OCI-LY3 (cell line): ENCODE measurements at regions not wholly inside any gene's neighbourhood (a gene's known extent, or its start where the extent isn't known, plus 50 kb on each side); places are given as distances from the start of the nearest gene placed in this dataset.

Experiments used
- H2AFZ ChIP-seq: fragments of 200-600, 300-600 bp; shearing (Covaris generic); 2 replicates; pipeline ENCODE4 v1.6.0; 2014; ENCODE audit warnings: antibody characterized with exemption, low read depth, low read length
- H3K27ac ChIP-seq: fragments of 200-600, 300-600 bp; sonication (generic); 2 replicates; pipeline ENCODE4 v1.5.1; 2014; ENCODE audit warnings: mild to moderate bottlenecking, low read length, moderate library complexity, mixed read lengths
- H3K27me3 ChIP-seq: fragments of 200-600, 300-600 bp; sonication (generic); 2 replicates; pipeline ENCODE4 v1.6.1; 2014; ENCODE audit warnings: low read depth, low read length, mixed read lengths
- H3K36me3 ChIP-seq: fragments of 200-600, 300-600 bp; sonication (generic); replicated peaks from 2 replicates; pipeline ENCODE3; 2014; ENCODE audit warnings: low read depth, low read length, mixed read lengths
- H3K4me1 ChIP-seq: fragments of 300-600, 200-600 bp; sonication (generic); 2 replicates; pipeline ENCODE4 v1.6.1; 2014; ENCODE audit warnings: low read length, mixed read lengths
- H3K4me2 ChIP-seq: fragments of 200-600, 300-600 bp; sonication (generic); 2 replicates; pipeline ENCODE4 v1.6.1; 2014; ENCODE audit warnings: low read length, mixed read lengths
- H3K4me3 ChIP-seq: fragments of 300-600, 200-600 bp; sonication (generic); 2 replicates; pipeline ENCODE4 v1.5.1; 2014; ENCODE audit warnings: antibody characterized with exemption, mild to moderate bottlenecking, low read length, moderate library complexity
- H3K79me2 ChIP-seq: fragments of 300-600, 200-600 bp; shearing (Covaris generic); 2 replicates; pipeline ENCODE4 v1.6.1; 2014; ENCODE audit warnings: mild to moderate bottlenecking, low read length, mixed read lengths
- H3K9ac ChIP-seq: fragments of 300-600, 200-600 bp; shearing (Covaris generic); 2 replicates; pipeline ENCODE4 v1.6.0; 2014; ENCODE audit warnings: mild to moderate bottlenecking, low read length, moderate library complexity
- H3K9me3 ChIP-seq: fragments of 200-600, 300-600 bp; shearing (Covaris generic); 2 replicates; pipeline ENCODE4 v1.6.1; 2014; ENCODE audit warnings: low read length, mixed read lengths; ENCODE audit not compliant: insufficient read depth
- H4K20me1 ChIP-seq: fragments of 200-600, 300-600 bp; sonication (generic); 2 replicates; pipeline ENCODE4 v1.6.1; 2016; ENCODE audit warnings: low read length, mixed read lengths; ENCODE audit not compliant: insufficient read depth
- EZH2phosphoT487 ChIP-seq: fragments of 200-600 bp; shearing (Covaris generic); IDR thresholded peaks from 2 replicates; pipeline ENCODE4 v1.6.1; 2018; ENCODE audit warnings: antibody characterized with exemption, mixed run types, low read depth
- TF ChIP-seq, protein P1 (sequence below): fragments of 200-600, 300-600 bp; sonication (generic); IDR thresholded peaks from 2 replicates; pipeline ENCODE4 v1.5.1; 2014; ENCODE audit warnings: antibody characterized with exemption, low read length, low read depth

DNA sequence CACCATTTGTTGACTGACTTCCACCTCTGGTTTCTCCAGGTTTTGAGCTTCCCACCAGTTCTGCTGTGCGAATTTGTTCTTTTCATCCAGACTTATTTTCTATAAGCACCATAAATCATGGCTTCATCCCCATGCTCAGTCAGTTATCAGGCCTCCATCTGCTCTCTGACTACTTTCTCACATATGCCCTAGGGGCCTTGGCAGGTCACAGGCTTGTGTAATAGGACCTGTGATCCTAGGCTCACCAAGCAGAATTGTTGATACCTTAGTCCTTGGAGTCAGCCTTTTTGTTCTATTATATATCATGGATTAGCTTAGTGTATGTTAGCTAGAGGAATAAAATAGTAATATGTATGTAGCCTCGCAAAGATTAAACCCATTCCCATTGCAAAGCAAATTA is 284.2 kb upstream of the TANK start:
- TF ChIP-seq, protein P1, sequence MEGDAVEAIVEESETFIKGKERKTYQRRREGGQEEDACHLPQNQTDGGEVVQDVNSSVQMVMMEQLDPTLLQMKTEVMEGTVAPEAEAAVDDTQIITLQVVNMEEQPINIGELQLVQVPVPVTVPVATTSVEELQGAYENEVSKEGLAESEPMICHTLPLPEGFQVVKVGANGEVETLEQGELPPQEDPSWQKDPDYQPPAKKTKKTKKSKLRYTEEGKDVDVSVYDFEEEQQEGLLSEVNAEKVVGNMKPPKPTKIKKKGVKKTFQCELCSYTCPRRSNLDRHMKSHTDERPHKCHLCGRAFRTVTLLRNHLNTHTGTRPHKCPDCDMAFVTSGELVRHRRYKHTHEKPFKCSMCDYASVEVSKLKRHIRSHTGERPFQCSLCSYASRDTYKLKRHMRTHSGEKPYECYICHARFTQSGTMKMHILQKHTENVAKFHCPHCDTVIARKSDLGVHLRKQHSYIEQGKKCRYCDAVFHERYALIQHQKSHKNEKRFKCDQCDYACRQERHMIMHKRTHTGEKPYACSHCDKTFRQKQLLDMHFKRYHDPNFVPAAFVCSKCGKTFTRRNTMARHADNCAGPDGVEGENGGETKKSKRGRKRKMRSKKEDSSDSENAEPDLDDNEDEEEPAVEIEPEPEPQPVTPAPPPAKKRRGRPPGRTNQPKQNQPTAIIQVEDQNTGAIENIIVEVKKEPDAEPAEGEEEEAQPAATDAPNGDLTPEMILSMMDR, result no peak
- no peak for TF ChIP-seq EZH2phosphoT487
- no peaks in the 10 kb centered on the region for H4K20me1 ChIP-seq
- H3K79me2 ChIP-seq, result no peaks in the 10 kb centered on the region
- H3K27me3 ChIP-seq, result no peaks in the 10 kb centered on the region
- no peaks in the 10 kb centered on the region for H3K36me3 ChIP-seq
- H2AFZ ChIP-seq, result no peak overlapping the region
- no peak overlapping the region for H3K4me2 ChIP-seq
- no peak overlapping the region for H3K9ac ChIP-seq
- no peak overlapping the region for H3K27ac ChIP-seq
- no peak overlapping the region for H3K4me3 ChIP-seq
- H3K9me3 ChIP-seq, result no peaks in the 10 kb centered on the region
- no peaks in the 10 kb centered on the region for H3K4me1 ChIP-seq

GRCh38 chr2:160876765-160877164 is 283.5 kb upstream of the TANK start:
- Histone ChIP-seq H3K4me2 (no peak overlapping the region), H3K4me1 (no peaks in the 10 kb centered on the region), H3K36me3 (no peaks in the 10 kb centered on the region), H2AFZ (no peak overlapping the region), H4K20me1 (no peaks in the 10 kb centered on the region), H3K27ac (no peak overlapping the region), H3K9me3 (no peaks in the 10 kb centered on the region), H3K27me3 (no peaks in the 10 kb centered on the region), H3K9ac (no peak overlapping the region), H3K4me3 (no peak overlapping the region), H3K79me2 (no peaks in the 10 kb centered on the region)
- TF ChIP-seq, protein P1, result no peak
- no peak for TF ChIP-seq EZH2phosphoT487

- H2AFZ ChIP-seq, result no peak overlapping the region
- no peaks in the 10 kb centered on the region for H3K9me3 ChIP-seq
- no peaks in the 10 kb centered on the region for H3K79me2 ChIP-seq
- H3K36me3 ChIP-seq, result no peaks in the 10 kb centered on the region
- H3K4me2 ChIP-seq, result no peak overlapping the region
- H3K27me3 ChIP-seq, result no peaks in the 10 kb centered on the region
- H4K20me1 ChIP-seq, result no peaks in the 10 kb centered on the region
- H3K4me3 ChIP-seq, result no peak overlapping the region
- TF ChIP-seq, protein P1, result no peak
- no peak for TF ChIP-seq EZH2phosphoT487
- no peak overlapping the region for H3K27ac ChIP-seq
- no peak overlapping the region for H3K9ac ChIP-seq
- H3K4me1 ChIP-seq, result no peaks in the 10 kb centered on the region
Measured at GRCh38 chr2:160878618-160879017, 281.6 kb upstream of the TANK start.

GRCh38 chr2:160882906-160883305 is 277.3 kb upstream of the TANK start:
- Histone ChIP-seq H3K4me1 (no peaks in the 10 kb centered on the region), H3K4me2 (no peak overlapping the region), H3K9me3 (no peaks in the 10 kb centered on the region), H3K27ac (no peak overlapping the region), H3K9ac (no peak overlapping the region), H2AFZ (no peak overlapping the region), H3K27me3 (no peaks in the 10 kb centered on the region), H4K20me1 (no peaks in the 10 kb centered on the region), H3K4me3 (no peak overlapping the region), H3K79me2 (no peaks in the 10 kb centered on the region), H3K36me3 (no peaks in the 10 kb centered on the region)
- TF ChIP-seq EZH2phosphoT487, result no peak
- TF ChIP-seq, protein P1, result no peak
